Peyer's patch (tissue), 4 donors: ENCODE measurements at regions not wholly inside any gene's neighbourhood (a gene's known extent, or its start where the extent isn't known, plus 50 kb on each side); places are given as distances from the start of the nearest gene placed in this dataset.
A peak's percentile ranks its signal among the peaks of the same experiment; 100 is the strongest.
"Not testable (repeated sequence)": the region's sequence is repeated elsewhere in the genome, so short reads cannot be mapped to it uniquely, and the experiment has no call there.

ENCODE experiments used
- DNase-seq, 3 donors: peaks; one replicate each; pipeline ENCODE4 v3.0.0-alpha.2; 2017 to 2019
- H3K27ac ChIP-seq, 4 donors: fragments of 200-600 bp; sonication (generic); one replicate each; pipeline ENCODE4 v1.5.1; 2016 to 2019
- H3K27me3 ChIP-seq, 2 donors: fragments of 200-600 bp; sonication (generic); one replicate each; pipeline ENCODE4 v1.5.1; 2019
- H3K36me3 ChIP-seq, 3 donors: fragments of 200-600 bp; sonication (generic); one replicate each; pipeline ENCODE4 v1.5.1; 2016 to 2019
- H3K4me1 ChIP-seq, 4 donors: fragments of 200-600 bp; sonication (generic); one replicate each; pipeline ENCODE4 v1.5.1; 2016 to 2019
- H3K4me3 ChIP-seq, 4 donors: fragments of 200-600 bp; sonication (generic); 1 replicate in 3 of 4; 2 replicates in 1 of 4; pipeline ENCODE4 v1.5.1; 2016 to 2019; ENCODE audit warnings: mild to moderate bottlenecking in 1 of 4
- H3K9me3 ChIP-seq, 4 donors: fragments of 200-600 bp; sonication (generic); one replicate each; pipeline ENCODE4 v1.5.1; 2016 to 2019; ENCODE audit warnings: mild to moderate bottlenecking in 1 of 4
- CTCF ChIP-seq, 6 experiments: fragments of 450-650 bp in 4 of 6; fragments of 200-600 bp in 2 of 6; sonication (generic) in 1 of 6; IDR thresholded peaks; one replicate each; pipeline ENCODE4 v1.5.1; 2017 to 2019; ENCODE audit warnings: antibody characterized with exemption in 6 of 6, mild to moderate bottlenecking in 3 of 6, moderate library complexity in 1 of 6
- POLR2A ChIP-seq, 2 donors: fragments of 450-650 bp; IDR thresholded peaks; one replicate each; pipeline ENCODE4 v1.5.1; 2017; ENCODE audit warnings: antibody characterized with exemption in 2 of 2, mild to moderate bottlenecking in 2 of 2, moderate library complexity in 2 of 2

GRCh38 chr15:20017581-20017980 lies 524.0 kb downstream of the GOLGA6L6 start:
- H3K27ac ChIP-seq = not testable (repeated sequence)

GRCh38 chr15:20016941-20017340 lies 524.7 kb downstream of the GOLGA6L6 start:
- not testable (repeated sequence) for H3K4me3 ChIP-seq, H3K4me1 ChIP-seq, H3K27me3 ChIP-seq, DNase-seq, H3K36me3 ChIP-seq, H3K9me3 ChIP-seq, H3K27ac ChIP-seq

More at GRCh38 chr15:20017581-20017980, 524.0 kb downstream of the GOLGA6L6 start:
- not testable (repeated sequence) for DNase-seq, H3K9me3 ChIP-seq, H3K36me3 ChIP-seq, H3K27me3 ChIP-seq, H3K4me1 ChIP-seq, H3K4me3 ChIP-seq

- not testable (repeated sequence) for H3K36me3 ChIP-seq, H3K4me1 ChIP-seq, H3K9me3 ChIP-seq, H3K4me3 ChIP-seq, H3K27ac ChIP-seq, H3K27me3 ChIP-seq
- DNase-seq = peak in 1 of 3 donors; percentile 5
Measured at GRCh38 chr15:20012837-20013236, 528.8 kb downstream of the GOLGA6L6 start.

GRCh38 chr15:20010759-20011158 lies 530.8 kb downstream of the GOLGA6L6 start:
- not testable (repeated sequence) for H3K27me3 ChIP-seq, H3K9me3 ChIP-seq, DNase-seq, H3K36me3 ChIP-seq, H3K27ac ChIP-seq, H3K4me1 ChIP-seq, H3K4me3 ChIP-seq

- not testable (repeated sequence) for H3K27ac ChIP-seq, DNase-seq, H3K4me1 ChIP-seq, H3K27me3 ChIP-seq, H3K36me3 ChIP-seq, H3K9me3 ChIP-seq, H3K4me3 ChIP-seq
Measured at GRCh38 chr15:20009619-20010018, 532.0 kb downstream of the GOLGA6L6 start.

- not testable (repeated sequence) for H3K9me3 ChIP-seq, H3K4me1 ChIP-seq, DNase-seq, H3K27ac ChIP-seq, H3K36me3 ChIP-seq, H3K4me3 ChIP-seq, H3K27me3 ChIP-seq
Measured at GRCh38 chr15:20007338-20007737, 534.3 kb downstream of the GOLGA6L6 start.

GRCh38 chr15:20003471-20003870 lies 538.1 kb downstream of the GOLGA6L6 start:
- H3K9me3 ChIP-seq, H3K27me3 ChIP-seq, DNase-seq: not testable (repeated sequence)

GRCh38 chr15:20002560-20002959 lies 539.0 kb downstream of the GOLGA6L6 start:
- not testable (repeated sequence) for DNase-seq, H3K9me3 ChIP-seq

More at GRCh38 chr15:20003471-20003870, 538.1 kb downstream of the GOLGA6L6 start:
- not testable (repeated sequence) for H3K36me3 ChIP-seq, H3K27ac ChIP-seq, H3K4me3 ChIP-seq, H3K4me1 ChIP-seq

GRCh38 chr15:19996574-19997194 lies 544.9 kb downstream of the GOLGA6L6 start:
- H3K27me3 ChIP-seq = not testable (repeated sequence)

More at GRCh38 chr15:20002560-20002959, 539.0 kb downstream of the GOLGA6L6 start:
- H3K27ac ChIP-seq, H3K4me1 ChIP-seq, H3K27me3 ChIP-seq, H3K36me3 ChIP-seq, H3K4me3 ChIP-seq: not testable (repeated sequence)

GRCh38 chr15:19995296-19995695 lies 546.3 kb downstream of the GOLGA6L6 start:
- DNase-seq, H3K27me3 ChIP-seq, H3K4me1 ChIP-seq, H3K4me3 ChIP-seq, H3K36me3 ChIP-seq, H3K9me3 ChIP-seq, H3K27ac ChIP-seq: not testable (repeated sequence)

More at GRCh38 chr15:19996574-19997194, 544.9 kb downstream of the GOLGA6L6 start:
- not testable (repeated sequence) for H3K27ac ChIP-seq, H3K4me1 ChIP-seq, H3K36me3 ChIP-seq, DNase-seq, H3K4me3 ChIP-seq, H3K9me3 ChIP-seq

GRCh38 chr15:19992428-19992827 lies 549.2 kb downstream of the GOLGA6L6 start:
- Histone ChIP-seq H3K36me3 (no peaks in the 10 kb centered on the region), H3K9me3 (no peaks in the 10 kb centered on the region), H3K4me1 (no peaks in the 10 kb centered on the region), H3K4me3 (no peak overlapping the region), H3K27me3 (no peaks in the 10 kb centered on the region), H3K27ac (no peak overlapping the region)
- TF ChIP-seq CTCF (IDR thresholded peaks at IDR 0.05) = no peak
- no peak for TF ChIP-seq POLR2A (IDR thresholded peaks at IDR 0.05)
- no peak for DNase-seq
